HG02973 (cell line): ENCODE measurements at regions not wholly inside any gene's neighbourhood (a gene's known extent, or its start where the extent isn't known, plus 50 kb on each side); places are given as distances from the start of the nearest gene placed in this dataset.

Experiments used
- ATAC-seq: cut with Tn5 transposase; IDR thresholded peaks from one replicate; pipeline ENCODE4 v1.9.1; 2021; ENCODE audit warnings: moderate library complexity; ENCODE audit not compliant: unreplicated experiment

DNA sequence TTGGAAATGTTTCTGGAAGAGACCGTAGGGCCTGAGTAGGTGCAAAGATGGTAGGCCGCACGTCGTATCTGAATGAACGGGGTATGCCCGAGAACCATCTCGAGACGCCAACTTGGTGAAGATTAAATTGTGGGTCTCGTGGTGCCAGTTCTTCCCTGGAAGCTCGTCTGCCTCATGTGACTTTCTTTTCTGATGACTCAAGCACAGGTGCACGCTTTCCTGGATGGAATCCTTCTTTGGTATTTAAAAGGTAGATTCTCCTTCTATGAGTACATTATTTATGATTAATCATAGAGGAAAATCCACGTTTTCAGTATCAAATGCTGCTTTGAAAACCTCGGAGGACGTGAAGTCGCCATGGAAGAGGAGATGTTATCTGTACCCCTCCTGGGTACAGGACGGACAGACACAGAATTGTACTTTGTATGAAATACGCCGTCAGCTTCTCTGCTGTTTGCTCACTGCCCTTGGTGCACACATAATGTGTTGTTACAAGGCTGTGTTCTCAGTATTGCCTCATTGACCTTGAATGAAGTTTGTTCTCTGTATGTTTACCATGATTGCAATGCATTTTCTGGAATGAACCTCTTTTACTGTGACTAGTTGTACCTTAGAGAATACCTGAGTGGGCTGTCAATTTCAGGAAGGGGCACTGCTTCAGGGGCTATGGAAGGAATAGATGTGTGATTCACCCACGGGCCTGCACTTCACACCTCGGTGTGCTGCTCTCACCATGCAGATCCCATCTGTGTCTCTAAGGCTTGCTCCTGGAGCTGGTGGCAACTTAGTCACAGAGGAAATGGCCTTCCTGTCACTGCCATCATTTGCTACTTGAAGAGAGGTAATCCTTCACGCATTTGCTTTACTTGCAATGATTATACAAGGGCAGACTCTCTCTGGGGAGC lies 137.3 kb upstream of the RTL1 start:
- no peak for ATAC-seq

GRCh38 chr14:101043891-101044290 lies 140.4 kb upstream of the RTL1 start:
- no peak for ATAC-seq

- no peak for ATAC-seq
Observed at GRCh38 chr14:101044741-101045140, 141.2 kb upstream of the RTL1 start.

DNA sequence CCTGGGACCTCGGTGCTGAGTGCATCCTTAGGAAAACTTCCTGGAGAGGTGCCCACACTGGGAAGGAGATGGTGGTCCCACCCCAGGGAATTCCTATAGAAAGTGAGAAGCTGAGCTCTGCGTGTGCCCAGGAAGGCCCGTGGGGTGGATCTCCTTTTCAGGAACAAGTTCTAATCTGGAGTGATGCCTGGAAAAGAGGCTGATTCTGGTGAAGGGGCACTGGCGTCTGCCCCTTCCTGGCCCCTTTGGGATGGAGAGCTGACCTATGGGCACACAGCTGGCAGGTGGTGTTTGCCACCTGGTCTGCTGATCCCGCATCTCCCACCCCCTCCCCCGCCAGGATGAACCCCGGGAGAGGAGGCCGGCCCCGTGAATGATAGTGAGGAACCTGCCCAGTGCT lies 142.0 kb upstream of the RTL1 start:
- no peak for ATAC-seq

DNA sequence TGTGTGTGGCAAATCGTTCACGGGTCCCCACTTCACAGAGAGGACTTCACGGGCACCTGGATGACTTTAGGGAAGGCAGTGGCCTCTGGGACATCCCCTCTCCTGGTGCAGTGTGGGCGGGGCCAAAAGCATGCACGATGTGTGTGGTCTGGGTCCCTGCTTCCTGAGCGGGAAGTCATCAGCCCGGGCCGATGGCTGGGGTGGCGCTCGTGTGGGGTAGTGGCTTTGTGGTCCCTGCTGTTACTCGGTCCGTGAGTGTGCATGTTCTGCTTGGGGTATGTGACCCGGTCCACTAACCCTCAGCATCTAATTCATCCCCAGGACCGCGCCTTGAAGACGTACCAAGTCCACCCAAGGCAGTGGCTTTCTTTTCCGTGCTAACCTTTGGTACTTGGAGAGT lies 142.5 kb upstream of the RTL1 start:
- no peak for ATAC-seq

GRCh38 chr14:101047326-101047725 lies 143.8 kb upstream of the RTL1 start:
- ATAC-seq, result no peak

GRCh38 chr14:101048766-101049165 lies 145.2 kb upstream of the RTL1 start:
- ATAC-seq, result no peak

DNA sequence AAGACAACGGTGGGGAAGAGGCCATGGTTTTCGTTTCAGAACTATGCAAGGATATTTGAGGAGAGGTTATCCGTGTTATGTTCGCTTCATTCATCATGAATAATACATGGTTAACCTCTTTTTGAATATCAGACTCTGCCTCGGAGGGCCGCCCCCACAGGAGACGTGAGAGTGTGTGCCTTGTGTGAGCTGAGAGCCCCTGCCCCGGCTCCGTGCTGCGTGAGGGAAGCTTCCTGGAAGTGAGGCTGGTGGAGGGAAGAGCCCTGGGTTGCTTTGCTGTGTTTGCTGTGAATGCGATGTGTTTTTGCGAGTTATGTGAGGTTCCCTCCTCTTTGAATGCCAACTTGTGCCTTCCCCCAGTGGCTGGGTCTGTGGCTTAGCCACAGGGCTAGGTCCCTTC lies 146.0 kb upstream of the RTL1 start:
- no peak for ATAC-seq

DNA sequence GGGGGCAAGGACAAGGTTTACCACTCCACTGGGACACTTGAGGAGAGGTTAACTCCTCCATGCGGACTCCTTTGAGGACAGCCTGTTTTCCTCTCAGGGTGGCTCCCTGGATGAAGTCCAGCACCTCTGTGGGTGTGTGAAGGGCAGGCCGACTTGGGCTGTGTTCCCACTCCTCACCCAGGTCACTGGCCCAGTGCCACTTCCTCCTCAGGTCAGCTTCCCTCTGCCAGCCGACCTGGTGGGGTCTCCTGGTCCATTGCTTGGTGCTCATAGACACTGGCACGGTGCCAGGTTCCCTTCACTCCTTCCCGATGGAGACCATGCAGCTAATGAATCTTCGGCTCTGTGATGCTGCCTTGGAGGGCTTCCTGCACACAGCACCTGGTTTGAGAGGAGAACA lies 146.4 kb upstream of the RTL1 start:
- ATAC-seq, result no peak

DNA sequence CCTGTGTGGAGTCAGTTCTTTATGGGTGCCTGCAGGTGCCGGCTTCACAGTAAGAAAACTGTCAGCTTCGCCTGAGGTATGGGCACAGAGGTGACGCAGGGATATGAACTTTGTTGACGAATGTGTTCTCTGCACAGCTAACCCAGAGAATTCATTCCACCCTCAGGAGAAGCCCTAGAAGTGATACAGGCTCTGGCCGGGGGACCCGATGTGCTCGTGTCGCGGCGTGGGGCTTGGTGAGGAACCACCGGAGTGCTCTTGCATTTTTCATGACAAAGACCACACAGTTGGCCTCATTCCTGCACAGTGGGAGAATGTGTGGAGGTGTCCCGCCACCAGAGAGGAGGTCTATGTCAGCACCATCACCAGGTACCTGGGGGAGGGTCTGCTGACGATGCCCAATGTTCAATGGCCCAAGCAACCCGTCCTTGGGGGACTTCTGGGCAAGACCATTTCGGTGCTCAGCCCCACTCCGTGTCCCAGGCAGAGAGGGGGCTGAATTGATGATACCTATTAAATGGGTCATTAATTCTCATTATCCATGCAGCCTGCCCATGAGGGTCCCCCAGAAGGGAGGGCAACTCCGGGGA lies 147.5 kb upstream of the RTL1 start:
- ATAC-seq, result no peak

DNA sequence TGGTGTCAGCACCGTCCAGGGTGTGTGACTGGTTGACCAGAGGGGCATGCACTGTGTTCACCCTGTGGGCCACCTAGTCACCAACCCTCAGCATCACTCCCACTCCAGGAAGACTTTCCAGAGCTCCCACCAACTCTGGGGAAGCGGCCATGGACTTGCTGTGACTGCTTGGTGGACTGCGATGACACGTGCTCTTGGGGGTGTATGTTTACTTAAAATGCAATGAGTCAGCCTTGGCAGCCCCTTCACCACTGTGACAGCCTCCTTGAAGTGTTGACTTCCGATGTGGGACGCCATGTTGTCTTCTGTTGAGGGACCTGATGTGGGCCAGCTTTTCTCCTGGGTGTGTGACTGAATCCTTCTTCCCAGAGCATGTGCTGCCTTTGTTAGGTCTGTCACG lies 151.1 kb upstream of the RTL1 start:
- no peak for ATAC-seq

- ATAC-seq, result no peak
Observed at GRCh38 chr14:101055106-101055662, 151.7 kb upstream of the RTL1 start.

DNA sequence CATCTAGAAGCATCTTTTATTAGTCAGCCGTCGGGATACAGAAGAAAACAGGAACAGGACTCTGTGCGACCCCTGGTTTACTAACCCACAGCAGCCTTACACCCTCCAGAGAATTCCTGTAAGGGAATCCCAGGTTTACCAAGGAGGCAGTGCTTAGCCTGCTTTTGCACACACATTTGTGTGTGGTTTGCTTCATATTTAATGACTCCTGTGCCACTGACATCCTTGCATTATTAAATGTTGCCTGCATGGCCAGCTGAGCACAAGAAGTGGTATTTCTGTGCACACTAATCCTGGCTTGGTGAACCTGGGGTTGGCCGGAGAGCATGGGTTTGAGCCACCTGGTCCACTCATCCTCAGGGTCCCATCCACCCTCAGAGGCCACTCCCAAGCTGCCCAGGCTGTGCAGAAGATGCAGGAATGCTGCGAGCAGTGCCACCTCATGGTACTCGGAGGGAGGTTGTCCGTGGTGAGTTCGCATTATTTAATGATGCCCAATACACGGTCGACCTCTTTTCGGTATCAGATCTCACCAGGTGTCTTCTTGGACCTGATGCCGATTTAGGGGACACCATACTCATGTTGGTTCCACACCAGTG lies 152.4 kb upstream of the RTL1 start:
- no peak for ATAC-seq

- ATAC-seq, result no peak
Observed at GRCh38 chr14:101056446-101056845, 152.9 kb upstream of the RTL1 start.

DNA sequence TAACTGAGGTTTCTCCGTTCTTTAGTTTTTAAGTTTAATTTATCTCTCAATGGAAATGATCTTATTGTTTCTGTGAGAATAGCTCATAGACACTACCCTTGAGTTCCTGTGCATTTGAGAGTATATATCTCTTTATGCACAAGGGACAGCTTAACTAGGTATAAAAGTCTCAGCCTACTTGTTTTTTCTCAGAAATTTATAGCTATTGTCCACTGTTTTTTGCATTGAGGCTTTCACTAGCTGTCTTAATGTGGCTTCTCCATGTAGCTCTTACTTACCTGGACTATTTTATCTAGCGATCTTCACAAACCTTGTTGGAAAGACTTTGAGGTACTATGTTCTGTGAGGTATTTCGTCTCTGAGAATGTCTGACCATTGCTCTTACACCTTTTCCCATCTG lies 153.9 kb upstream of the RTL1 start:
- no peak for ATAC-seq

GRCh38 chr14:101058571-101058970 lies 155.0 kb upstream of the RTL1 start:
- ATAC-seq, result no peak

- ATAC-seq, result no peak
Observed at GRCh38 chr14:101060171-101060601, 156.7 kb upstream of the RTL1 start.

DNA sequence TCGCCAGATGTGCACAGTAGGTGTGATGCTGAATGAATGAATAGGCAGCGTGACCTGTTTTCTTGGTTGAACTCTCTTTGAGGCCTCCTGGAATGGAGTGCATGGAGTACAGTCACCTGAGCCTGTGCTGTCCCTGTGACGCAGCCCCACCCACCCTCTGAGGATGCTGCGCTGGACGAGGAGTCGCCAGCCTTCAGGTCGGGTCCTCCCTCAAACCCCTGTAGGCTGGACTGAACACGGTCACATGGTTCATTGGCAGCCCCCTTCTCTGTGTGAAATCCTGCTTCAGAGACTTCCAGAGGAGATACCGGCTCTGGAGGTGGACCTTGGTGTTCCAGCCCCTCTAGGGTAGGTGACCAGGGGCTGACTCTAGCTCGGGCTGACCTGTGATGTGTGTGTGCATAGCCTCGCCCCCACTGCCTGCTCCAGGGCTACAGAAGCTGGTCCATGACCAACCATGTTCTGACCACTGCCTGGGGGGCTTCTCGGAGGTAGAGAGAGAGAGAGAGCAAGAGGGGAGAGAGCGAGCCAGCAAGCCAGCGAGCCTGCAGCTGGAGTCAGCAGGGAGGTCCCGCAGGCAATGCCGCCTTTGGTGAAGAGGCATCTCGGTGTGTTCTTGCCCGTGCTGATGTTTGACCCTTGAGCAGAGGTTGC lies 158.0 kb upstream of the RTL1 start:
- ATAC-seq, result no peak

GRCh38 chr14:101062065-101062450 lies 158.5 kb upstream of the RTL1 start:
- no peak for ATAC-seq

GRCh38 chr14:101062601-101063000 lies 159.1 kb upstream of the RTL1 start:
- ATAC-seq, result no peak

DNA sequence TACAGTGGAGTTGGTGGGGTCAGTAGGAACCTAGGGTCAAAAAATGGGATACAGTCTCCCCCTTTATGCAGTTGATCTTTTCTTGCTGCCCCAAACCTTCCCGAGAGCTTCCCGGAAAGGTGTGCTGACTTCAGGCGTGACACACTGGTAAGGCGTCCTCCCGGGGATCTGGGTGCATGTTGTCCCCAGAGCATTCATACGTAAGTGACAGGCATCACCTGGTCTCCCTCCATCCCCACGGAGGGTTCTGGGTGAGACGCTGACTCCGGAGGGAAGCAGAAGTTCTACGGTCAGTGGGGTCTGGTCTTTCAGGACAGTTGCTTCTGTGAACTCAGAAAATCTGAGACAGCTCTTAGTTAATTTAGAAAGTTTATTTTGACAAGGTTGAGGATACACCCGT lies 159.6 kb upstream of the RTL1 start:
- no peak for ATAC-seq
